ENCODE measurements at regions not wholly inside any gene's neighbourhood (a gene's known extent, or its start where the extent isn't known, plus 50 kb on each side); places are given as distances from the start of the nearest gene placed in this dataset.

- Mint-ChIP-seq H3K4me3 (ENCODE audit: low read depth, unreplicated experiment) (no peak overlapping the region), H3K27ac (ENCODE audit: unreplicated experiment) (no peak overlapping the region), H3K36me3 (ENCODE audit: insufficient read depth, unreplicated experiment) (no peaks in the 10 kb centered on the region), H3K9me3 (ENCODE audit: low read depth, unreplicated experiment) (no peaks in the 10 kb centered on the region), H3K27me3 (ENCODE audit: unreplicated experiment) (no peaks in the 10 kb centered on the region), H3K4me1 (ENCODE audit: low read depth, unreplicated experiment) (no peaks in the 10 kb centered on the region)
- CTCF ChIA-PET = no interaction called here
- no peak for DNase-seq
- TF ChIP-seq, protein P1, sequence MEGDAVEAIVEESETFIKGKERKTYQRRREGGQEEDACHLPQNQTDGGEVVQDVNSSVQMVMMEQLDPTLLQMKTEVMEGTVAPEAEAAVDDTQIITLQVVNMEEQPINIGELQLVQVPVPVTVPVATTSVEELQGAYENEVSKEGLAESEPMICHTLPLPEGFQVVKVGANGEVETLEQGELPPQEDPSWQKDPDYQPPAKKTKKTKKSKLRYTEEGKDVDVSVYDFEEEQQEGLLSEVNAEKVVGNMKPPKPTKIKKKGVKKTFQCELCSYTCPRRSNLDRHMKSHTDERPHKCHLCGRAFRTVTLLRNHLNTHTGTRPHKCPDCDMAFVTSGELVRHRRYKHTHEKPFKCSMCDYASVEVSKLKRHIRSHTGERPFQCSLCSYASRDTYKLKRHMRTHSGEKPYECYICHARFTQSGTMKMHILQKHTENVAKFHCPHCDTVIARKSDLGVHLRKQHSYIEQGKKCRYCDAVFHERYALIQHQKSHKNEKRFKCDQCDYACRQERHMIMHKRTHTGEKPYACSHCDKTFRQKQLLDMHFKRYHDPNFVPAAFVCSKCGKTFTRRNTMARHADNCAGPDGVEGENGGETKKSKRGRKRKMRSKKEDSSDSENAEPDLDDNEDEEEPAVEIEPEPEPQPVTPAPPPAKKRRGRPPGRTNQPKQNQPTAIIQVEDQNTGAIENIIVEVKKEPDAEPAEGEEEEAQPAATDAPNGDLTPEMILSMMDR (IDR thresholded peaks at IDR 0.05; ENCODE audit: unreplicated experiment) = no peak
- no TSS peak for BruUV-seq (replicated peaks)
- intact Hi-C loops (cut with micrococcal nuclease; ENCODE audit: unreplicated experiment) = no loop called here
Observed at GRCh38 chr9:109974918-109975276, 194.9 kb downstream of the PALM2AKAP2 start.

DNA sequence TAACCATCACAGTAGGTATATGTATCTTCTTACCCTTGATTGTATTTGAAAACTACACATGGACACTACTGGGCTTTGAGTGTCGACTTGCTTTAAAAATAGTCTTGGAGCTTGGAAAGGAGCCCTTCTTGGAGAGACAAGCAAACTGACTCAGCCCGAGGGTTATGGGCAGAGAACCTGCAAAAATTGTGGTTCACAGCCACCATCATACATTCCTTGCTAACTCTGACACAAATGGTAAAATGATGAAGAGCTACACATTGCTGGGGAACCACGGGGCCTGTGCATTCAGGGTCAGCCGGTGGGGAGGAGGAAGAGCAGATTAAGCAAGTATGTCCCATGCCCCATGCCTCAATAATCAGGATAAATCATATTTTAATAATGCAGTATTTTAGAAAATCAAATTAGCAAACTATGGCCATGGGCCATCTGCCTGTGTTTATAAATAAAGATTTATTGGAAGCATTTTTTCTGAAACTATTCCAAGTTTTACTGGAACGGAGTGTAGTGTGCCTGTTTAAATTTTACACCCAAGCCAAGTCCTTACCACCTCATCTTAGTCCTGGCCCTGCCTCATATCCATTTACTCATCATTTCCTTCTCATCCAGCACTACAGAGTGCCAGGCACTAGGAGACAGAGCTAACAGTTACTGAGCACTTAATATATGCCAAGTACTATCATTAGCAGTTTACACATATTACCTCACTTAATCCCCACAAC, 195.7 kb downstream of the PALM2AKAP2 start:
- CTCF ChIA-PET = no interaction called here
- TF ChIP-seq, protein P1 (IDR thresholded peaks at IDR 0.05; ENCODE audit: unreplicated experiment) = no peak

DNA sequence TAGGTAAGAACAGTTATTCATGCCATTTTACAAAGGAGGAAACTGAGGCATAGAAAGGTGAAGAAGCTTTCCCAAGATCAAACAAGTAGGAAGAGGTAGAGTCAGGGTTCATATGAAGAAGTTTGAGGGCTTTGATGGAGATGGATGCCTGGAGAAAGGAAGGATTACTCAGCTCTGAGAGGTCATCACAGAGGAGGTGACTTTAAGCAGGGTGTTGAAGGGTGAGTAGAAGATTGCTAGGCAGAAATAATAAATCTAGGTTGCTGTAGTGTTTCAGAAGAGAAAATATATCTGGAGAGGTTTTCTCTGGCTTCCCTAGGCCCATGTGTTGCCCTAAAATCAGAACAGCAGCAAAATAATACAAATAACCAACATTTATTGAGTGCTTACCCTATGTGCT, 196.3 kb downstream of the PALM2AKAP2 start:
- no peaks in the 10 kb centered on the region for H3K27me3 Mint-ChIP-seq (ENCODE audit: unreplicated experiment)
- BruUV-seq (replicated peaks) = no TSS peak
- intact Hi-C loops (cut with micrococcal nuclease; ENCODE audit: unreplicated experiment) = no loop called here
- H3K36me3 Mint-ChIP-seq (ENCODE audit: insufficient read depth, unreplicated experiment) = no peaks in the 10 kb centered on the region
- H3K9me3 Mint-ChIP-seq (ENCODE audit: low read depth, unreplicated experiment) = no peaks in the 10 kb centered on the region
- TF ChIP-seq, protein P1 (IDR thresholded peaks at IDR 0.05; ENCODE audit: unreplicated experiment) = no peak
- H3K4me3 Mint-ChIP-seq (ENCODE audit: low read depth, unreplicated experiment) = no peak overlapping the region
- CTCF ChIA-PET = interaction anchor here (0.7 kb wide), 1 partner anchor 8 kb away, joined by 3 read pairs; no protein-coding TSS in a partner anchor
- H3K4me1 Mint-ChIP-seq (ENCODE audit: low read depth, unreplicated experiment) = no peaks in the 10 kb centered on the region
- no peak for DNase-seq
- H3K27ac Mint-ChIP-seq (ENCODE audit: unreplicated experiment) = no peak overlapping the region

More for the DNA sequence above, 195.7 kb downstream of the PALM2AKAP2 start:
- Mint-ChIP-seq H3K27me3 (ENCODE audit: unreplicated experiment) (no peaks in the 10 kb centered on the region), H3K36me3 (ENCODE audit: insufficient read depth, unreplicated experiment) (no peaks in the 10 kb centered on the region), H3K9me3 (ENCODE audit: low read depth, unreplicated experiment) (no peaks in the 10 kb centered on the region), H3K4me3 (ENCODE audit: low read depth, unreplicated experiment) (no peak overlapping the region), H3K27ac (ENCODE audit: unreplicated experiment) (no peak overlapping the region), H3K4me1 (ENCODE audit: low read depth, unreplicated experiment) (no peaks in the 10 kb centered on the region)
- intact Hi-C loops (cut with micrococcal nuclease; ENCODE audit: unreplicated experiment) = no loop called here
- no TSS peak for BruUV-seq (replicated peaks)
- DNase-seq = no peak

DNA sequence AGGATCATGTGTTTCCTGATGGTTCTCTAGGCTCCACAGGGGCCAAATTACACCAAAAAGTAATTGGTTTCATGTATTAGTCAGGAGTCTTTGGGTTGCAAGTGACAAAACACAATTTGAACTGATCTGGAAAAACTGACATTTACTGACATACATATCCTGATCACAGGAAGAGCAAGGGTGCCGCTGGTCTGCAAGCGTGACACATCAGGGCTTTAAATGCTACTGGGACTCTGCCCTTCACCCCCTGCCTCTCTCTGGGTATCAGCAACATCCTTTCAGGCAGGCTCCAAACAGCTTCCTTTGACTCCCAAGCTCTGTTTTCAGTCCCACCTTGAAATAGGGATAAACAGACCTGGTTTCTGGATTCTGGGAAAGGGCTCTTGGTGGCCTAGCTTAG, 197.5 kb downstream of the PALM2AKAP2 start:
- Mint-ChIP-seq H3K4me1 (ENCODE audit: low read depth, unreplicated experiment) (no peaks in the 10 kb centered on the region), H3K9me3 (ENCODE audit: low read depth, unreplicated experiment) (no peaks in the 10 kb centered on the region), H3K27ac (ENCODE audit: unreplicated experiment) (no peak overlapping the region), H3K27me3 (ENCODE audit: unreplicated experiment) (no peaks in the 10 kb centered on the region), H3K4me3 (ENCODE audit: low read depth, unreplicated experiment) (no peak overlapping the region), H3K36me3 (ENCODE audit: insufficient read depth, unreplicated experiment) (no peaks in the 10 kb centered on the region)
- TF ChIP-seq, protein P1 (IDR thresholded peaks at IDR 0.05; ENCODE audit: unreplicated experiment) = no peak
- BruUV-seq (replicated peaks) = no TSS peak
- intact Hi-C loops (cut with micrococcal nuclease; ENCODE audit: unreplicated experiment) = no loop called here
- CTCF ChIA-PET = interaction anchor here (0.6 kb wide), 1 partner anchor 8 kb away, joined by 5 read pairs; no protein-coding TSS in a partner anchor
- DNase-seq = no peak
